Stimulated activated CD4-positive, alpha-beta T cell treated with anti-CD3 and anti-CD28 coated beads, Interleukin-2, amount 100 ng/mL, for 24 hours (primary cell): ENCODE measurements at regions not wholly inside any gene's neighbourhood (a gene's known extent, or its start where the extent isn't known, plus 50 kb on each side); places are given as distances from the start of the nearest gene placed in this dataset.

Source experiments
- DNase-seq, 2 donors: peaks; one replicate each; pipeline ENCODE4 v3.0.0-alpha.2; 2020

- DNase-seq = no peak
These were observed 171.0 kb downstream of the KATNIP start for GRCh38 chr16:27720731-27721530.

- no peak for DNase-seq
These were observed 171.7 kb downstream of the KATNIP start for GRCh38 chr16:27721531-27722181.

GRCh38 chr16:27722207-27722606, 172.3 kb downstream of the KATNIP start:
- no peak for DNase-seq

GRCh38 chr16:27722892-27723450, 173.0 kb downstream of the KATNIP start:
- DNase-seq = no peak

GRCh38 chr16:27723711-27724481, 174.0 kb downstream of the KATNIP start:
- DNase-seq = no peak

- no peak for DNase-seq
These were observed 174.7 kb downstream of the KATNIP start for GRCh38 chr16:27724482-27725235.

- DNase-seq = no peak
These were observed 175.5 kb downstream of the KATNIP start for GRCh38 chr16:27725236-27726000.

- no peak for DNase-seq
These were observed 176.8 kb downstream of the KATNIP start for GRCh38 chr16:27726621-27727261.

- no peak for DNase-seq
These were observed 178.0 kb downstream of the KATNIP start for GRCh38 chr16:27727941-27728340.

GRCh38 chr16:27728691-27729090, 178.7 kb downstream of the KATNIP start:
- no peak for DNase-seq

- no peak for DNase-seq
These were observed 179.8 kb downstream of the KATNIP start for GRCh38 chr16:27729516-27730304.

GRCh38 chr16:27730661-27731210, 180.8 kb downstream of the KATNIP start:
- no peak for DNase-seq

- no peak for DNase-seq
These were observed 185.1 kb downstream of the KATNIP start for GRCh38 chr16:27735031-27735430.

GRCh38 chr16:27736431-27736830, 186.5 kb downstream of the KATNIP start:
- DNase-seq = no peak

- DNase-seq = no peak
These were observed 187.6 kb downstream of the KATNIP start for GRCh38 chr16:27737513-27737912.
